ENCODE measurements at regions not wholly inside any gene's neighbourhood (a gene's known extent, or its start where the extent isn't known, plus 50 kb on each side); places are given as distances from the start of the nearest gene placed in this dataset.

DNA sequence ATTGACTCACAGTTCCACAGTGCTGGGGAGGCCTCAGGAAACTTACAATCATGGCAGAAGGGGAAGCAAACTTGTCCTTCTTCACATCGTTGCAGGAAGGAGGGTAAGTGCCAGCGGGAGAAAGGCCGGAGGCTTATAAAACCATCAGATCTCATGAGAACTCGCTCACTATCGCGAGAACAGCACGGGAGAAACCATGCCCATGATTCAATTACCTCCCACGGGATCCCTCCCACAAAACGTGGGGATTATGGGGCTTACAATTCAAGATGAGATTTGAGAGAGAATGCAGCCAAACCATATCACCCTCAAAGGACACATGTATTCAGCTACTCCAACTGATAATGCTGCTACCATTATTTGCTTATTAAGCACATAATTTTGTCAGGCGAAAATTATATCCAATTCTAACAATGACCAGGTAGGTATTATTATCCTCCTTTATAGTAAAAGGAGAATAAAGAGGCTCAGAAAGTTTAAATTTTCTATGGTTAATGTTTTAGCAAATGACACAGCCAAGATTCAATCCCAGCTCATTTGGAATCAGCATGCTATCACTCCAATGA, 327.2 kb upstream of the CDIN1 start:
- TF ChIP-seq, protein P1, sequence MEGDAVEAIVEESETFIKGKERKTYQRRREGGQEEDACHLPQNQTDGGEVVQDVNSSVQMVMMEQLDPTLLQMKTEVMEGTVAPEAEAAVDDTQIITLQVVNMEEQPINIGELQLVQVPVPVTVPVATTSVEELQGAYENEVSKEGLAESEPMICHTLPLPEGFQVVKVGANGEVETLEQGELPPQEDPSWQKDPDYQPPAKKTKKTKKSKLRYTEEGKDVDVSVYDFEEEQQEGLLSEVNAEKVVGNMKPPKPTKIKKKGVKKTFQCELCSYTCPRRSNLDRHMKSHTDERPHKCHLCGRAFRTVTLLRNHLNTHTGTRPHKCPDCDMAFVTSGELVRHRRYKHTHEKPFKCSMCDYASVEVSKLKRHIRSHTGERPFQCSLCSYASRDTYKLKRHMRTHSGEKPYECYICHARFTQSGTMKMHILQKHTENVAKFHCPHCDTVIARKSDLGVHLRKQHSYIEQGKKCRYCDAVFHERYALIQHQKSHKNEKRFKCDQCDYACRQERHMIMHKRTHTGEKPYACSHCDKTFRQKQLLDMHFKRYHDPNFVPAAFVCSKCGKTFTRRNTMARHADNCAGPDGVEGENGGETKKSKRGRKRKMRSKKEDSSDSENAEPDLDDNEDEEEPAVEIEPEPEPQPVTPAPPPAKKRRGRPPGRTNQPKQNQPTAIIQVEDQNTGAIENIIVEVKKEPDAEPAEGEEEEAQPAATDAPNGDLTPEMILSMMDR (conservative IDR thresholded peaks at IDR 0.05; ENCODE audit: low read depth, low read length): no peak
- TF ChIP-seq MXI1 (IDR thresholded peaks at IDR 0.05; ENCODE audit: borderline replicate concordance, low read depth, low read length) (no peak), POLR2A (IDR thresholded peaks at IDR 0.05; ENCODE audit: low read depth, low read length) (no peak)
- TF ChIP-seq, protein P2, sequence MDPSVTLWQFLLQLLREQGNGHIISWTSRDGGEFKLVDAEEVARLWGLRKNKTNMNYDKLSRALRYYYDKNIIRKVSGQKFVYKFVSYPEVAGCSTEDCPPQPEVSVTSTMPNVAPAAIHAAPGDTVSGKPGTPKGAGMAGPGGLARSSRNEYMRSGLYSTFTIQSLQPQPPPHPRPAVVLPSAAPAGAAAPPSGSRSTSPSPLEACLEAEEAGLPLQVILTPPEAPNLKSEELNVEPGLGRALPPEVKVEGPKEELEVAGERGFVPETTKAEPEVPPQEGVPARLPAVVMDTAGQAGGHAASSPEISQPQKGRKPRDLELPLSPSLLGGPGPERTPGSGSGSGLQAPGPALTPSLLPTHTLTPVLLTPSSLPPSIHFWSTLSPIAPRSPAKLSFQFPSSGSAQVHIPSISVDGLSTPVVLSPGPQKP (IDR thresholded peaks at IDR 0.05; ENCODE audit: borderline replicate concordance, low read depth, low read length): no peak

All from IMR-90 (cell line).